ENCODE measurements at regions not wholly inside any gene's neighbourhood (a gene's known extent, or its start where the extent isn't known, plus 50 kb on each side); places are given as distances from the start of the nearest gene placed in this dataset.

DNA sequence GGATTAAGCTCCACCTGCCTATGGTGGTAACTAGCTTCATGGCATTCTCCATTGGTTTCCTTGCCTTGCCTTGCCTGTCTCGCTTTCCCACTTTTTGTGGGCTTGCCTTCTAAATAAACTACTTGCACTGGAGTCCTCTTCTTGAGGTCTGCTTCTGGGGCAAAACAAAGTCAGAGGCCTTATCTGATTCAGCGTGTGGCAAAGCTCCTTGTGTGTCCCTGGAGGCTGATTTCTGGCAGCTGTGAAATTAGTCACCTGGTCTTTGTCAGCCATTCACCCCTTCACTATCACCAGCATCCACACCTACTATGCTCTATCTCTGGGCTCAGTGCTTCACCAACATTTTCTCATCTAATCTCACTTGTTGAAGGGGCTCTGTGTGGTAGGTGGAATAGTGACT, 176.2 kb downstream of the SEC61B start:
- TF ChIP-seq, protein P1, sequence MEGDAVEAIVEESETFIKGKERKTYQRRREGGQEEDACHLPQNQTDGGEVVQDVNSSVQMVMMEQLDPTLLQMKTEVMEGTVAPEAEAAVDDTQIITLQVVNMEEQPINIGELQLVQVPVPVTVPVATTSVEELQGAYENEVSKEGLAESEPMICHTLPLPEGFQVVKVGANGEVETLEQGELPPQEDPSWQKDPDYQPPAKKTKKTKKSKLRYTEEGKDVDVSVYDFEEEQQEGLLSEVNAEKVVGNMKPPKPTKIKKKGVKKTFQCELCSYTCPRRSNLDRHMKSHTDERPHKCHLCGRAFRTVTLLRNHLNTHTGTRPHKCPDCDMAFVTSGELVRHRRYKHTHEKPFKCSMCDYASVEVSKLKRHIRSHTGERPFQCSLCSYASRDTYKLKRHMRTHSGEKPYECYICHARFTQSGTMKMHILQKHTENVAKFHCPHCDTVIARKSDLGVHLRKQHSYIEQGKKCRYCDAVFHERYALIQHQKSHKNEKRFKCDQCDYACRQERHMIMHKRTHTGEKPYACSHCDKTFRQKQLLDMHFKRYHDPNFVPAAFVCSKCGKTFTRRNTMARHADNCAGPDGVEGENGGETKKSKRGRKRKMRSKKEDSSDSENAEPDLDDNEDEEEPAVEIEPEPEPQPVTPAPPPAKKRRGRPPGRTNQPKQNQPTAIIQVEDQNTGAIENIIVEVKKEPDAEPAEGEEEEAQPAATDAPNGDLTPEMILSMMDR (IDR thresholded peaks at IDR 0.05), result no peak
- TF ChIP-seq POLR2A (IDR thresholded peaks at IDR 0.05), result no peak
- no peak for TF ChIP-seq POLR2AphosphoS5 (IDR thresholded peaks at IDR 0.05)
